NCI-H524 treated with DMSO at 0.1 percent for 48 hours (cell line): ENCODE measurements at regions not wholly inside any gene's neighbourhood (a gene's known extent, or its start where the extent isn't known, plus 50 kb on each side); places are given as distances from the start of the nearest gene placed in this dataset.
"Not testable (repeated sequence)": the region's sequence is repeated elsewhere in the genome, so short reads cannot be mapped to it uniquely, and the experiment has no call there.

ENCODE experiments used
- DNase-seq: peaks from one replicate; lab custom pipeline; 2025; lab: John Stamatoyannopoulos, UW

DNA sequence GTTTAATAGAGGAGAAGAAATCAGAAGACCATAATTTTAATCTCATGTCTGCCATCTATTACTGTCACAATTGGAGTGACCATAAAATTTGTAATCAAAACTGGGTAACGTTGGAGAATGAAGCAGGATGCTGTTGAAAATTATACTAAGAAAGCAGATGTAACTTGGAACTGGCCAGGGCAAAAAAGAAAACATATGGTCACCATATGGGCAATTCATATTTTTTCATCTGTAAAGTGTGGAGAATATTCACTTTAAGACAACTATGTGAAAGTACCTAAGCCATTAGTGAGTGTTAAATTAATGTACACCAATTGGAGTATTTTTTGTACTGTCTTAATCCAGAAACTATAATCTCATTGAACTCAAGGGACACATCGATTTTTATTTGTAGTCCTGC lies 1008.0 kb downstream of the GLUD2 start:
- no peak for DNase-seq

DNA sequence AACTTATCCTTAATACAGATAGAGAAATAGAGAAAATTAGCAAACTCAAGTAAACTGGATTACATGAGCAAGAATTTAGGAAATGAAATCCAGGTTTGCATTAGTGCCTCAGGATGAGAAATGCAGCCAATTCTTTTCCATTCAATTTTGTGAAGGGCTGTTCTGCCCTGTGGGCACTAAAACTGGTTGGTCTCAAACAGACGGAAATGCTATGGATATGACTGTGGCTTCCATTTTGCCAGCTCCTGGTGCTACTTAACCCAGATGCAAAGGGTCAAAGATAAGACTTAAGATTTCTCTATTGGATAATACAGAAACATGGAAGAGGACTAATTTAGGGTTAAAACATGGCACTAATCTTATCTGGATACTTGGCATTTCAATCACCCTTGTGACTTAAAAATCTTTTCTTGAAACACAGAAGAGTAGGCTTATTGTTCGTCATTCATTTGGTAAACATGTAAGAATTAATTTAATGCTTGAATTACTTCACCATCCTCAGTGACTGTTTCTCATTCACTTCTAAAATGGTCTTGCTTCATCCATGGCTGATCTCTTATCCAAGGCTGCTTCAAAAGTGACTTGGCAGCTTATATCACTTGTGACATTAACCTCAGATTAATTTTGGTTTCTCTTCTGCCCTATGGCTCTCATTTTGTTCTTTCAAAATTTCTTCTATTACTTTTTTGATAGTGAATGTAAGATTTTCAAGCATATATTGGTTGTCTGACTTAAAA lies 1008.7 kb downstream of the GLUD2 start:
- DNase-seq: no peak

DNA sequence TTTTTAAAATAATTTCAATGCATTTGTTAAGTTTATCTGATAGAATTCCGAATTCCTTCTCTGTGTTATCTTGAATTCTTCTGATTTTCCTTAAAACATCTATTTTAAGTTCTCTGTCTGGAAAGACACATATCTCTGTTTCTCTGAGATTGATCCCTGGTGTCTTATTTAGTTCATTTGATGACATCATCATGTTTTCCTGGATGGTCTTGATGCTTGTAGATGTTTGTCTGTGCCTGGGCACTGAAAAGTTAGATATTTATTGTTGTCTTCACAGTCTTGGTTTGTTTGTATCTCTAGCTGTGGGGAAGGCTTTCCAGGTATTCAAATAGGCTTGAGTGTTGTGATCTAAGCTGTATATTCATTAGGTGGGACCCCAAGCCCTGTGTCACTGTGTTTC lies 1028.8 kb downstream of the GLUD2 start:
- DNase-seq: no peak

DNA sequence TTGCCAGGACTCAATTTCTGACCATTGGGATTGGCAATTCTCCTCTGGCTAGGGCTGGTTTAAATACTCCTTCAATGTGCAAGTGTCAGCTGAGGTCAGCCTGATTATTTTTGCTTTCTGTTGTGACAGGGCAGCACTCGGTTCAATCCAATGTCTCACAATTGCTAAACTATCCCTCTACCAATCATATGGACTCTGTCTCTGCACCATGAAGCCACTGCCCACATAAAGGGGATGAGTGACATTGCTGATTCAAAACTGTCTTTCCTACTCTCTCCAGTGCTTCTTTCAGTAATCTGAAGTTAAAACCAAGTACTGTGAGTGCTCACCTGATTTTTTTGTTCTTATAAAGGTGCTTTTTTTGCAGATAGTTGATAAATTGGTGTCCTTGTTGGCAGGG lies 1030.7 kb downstream of the GLUD2 start:
- DNase-seq: no peak

DNA sequence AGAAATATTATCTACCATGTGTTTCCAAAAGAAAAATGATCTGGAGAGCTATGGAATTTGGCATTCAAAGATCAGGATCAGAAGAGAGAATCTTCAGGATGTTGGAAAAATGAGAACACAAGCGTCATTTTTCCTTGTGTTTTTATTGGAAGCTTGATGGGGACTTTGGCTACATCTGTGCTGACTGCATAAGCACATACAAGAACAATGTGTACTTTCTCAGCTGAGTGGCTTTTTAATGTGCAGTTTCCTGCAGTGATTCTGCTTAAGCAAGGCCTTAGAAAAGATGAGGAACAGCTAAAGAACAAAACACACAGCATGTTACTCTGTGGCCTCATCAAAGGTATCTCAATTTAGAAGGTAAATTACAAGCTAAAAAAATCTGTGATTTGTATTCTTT lies 1039.9 kb downstream of the GLUD2 start:
- DNase-seq: no peak

DNA sequence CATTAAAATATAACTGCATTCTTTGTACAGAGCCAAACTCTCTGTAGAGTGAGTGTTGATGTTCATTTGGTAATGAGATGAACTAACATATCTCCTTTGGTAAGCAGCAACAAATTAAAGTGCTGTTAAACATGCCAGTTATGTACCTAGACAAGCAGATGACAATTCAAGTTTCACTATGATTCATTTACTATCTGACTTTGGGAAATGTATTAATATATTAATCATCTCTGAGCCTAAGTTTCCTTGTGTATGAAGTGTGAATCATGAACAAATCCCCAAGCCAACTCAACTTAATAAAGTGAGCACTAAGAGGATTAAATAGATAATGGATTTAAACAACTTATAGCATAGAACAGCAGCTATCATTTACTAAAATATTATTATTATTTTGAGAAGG lies 1044.2 kb downstream of the GLUD2 start:
- no peak for DNase-seq

DNA sequence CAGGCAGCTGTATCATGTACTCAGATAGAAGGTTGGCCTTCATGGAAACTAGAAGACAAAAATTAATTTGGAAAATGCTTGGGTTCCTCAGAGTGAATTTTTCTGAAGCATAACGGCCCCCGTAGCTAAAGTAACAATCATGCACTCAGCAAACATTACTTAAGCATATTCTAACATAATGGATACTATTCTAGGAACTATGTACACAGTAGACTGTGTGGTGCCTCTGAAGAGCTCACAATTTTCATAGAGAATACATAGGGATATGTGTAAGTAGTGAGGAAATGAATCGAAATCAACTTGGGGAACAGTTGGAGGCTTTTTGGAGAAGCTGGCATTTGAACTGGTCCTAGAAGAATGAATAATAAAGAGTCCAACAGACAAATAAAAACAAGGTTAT lies 1045.0 kb downstream of the GLUD2 start:
- no peak for DNase-seq

DNA sequence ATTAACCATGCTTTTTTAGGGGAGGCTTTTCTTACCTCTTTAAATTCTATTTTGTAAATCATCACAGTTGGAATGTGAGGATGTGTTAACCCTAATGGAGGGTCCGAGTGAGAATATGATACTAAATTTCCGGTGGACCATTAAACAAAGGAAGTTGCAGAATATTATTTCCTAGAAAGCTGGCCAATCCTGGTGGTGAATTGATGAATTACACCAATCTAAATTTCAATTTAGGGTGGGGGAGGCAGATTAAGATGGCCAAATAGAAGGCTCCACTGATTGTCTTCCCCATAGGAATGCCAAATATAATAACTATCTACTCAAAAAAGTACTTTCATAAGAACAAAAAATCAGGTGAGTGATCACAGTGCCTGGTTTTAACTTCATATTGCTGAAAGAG lies 1045.6 kb downstream of the GLUD2 start:
- no peak for DNase-seq

DNA sequence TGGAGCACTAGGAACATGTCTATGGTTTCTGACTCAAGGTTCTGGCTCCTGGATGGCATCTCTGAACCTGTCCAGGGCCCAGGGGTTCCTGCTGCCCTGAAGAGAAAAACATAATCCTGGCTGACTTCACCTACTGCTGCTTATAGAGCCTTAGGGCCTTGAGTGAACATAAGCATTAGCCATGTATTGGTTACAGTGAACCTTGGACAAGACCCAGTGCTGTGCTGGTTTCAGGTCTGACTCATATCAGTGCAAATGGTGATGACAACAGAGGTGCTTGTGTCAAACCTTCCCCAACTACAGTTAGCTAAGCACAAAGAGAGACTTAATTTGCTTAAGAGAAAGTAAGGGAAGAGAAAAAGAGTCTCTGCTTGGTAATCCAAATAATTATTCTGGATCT lies 1047.2 kb downstream of the GLUD2 start:
- no peak for DNase-seq

DNA sequence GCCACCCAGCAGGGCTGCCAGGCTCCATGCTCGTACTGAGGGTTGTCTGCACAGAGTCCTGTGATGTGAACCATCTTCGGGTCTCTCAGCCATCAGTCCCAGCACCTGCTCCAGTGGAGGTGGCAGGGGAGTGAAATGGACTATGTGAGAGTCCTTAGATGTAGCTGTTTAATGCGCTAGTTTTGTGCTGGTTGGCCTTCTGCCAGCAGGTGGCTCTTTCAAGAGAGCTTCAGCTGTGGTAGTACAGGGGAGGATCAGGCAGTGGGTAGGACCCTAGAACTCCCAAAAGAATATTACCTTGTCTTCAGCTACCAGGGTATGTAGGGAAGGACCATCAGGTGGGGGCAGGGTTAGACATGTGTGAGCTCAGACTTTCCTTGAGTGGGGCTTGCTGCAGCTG lies 1066.0 kb downstream of the GLUD2 start:
- no peak for DNase-seq

DNA sequence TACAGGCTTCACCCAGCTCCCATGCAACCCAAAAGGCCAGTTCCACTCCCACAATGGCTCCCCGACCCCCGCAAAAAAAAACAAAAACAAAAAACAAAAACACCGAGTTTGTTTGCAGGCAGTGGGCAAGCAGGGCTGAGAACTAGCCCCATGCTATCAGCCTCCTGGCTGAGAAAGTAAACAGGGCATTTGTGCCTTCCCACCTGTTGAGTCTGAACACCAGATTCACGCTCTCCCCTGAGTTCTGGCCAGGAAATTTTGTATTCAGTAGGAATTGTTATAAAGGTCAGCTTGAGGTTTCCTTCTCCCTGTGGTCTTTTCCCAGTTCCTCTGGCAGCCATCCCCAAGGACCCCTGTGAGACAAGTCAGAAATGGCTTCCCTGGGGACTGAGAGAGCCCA lies 1066.5 kb downstream of the GLUD2 start:
- no peak for DNase-seq

DNA sequence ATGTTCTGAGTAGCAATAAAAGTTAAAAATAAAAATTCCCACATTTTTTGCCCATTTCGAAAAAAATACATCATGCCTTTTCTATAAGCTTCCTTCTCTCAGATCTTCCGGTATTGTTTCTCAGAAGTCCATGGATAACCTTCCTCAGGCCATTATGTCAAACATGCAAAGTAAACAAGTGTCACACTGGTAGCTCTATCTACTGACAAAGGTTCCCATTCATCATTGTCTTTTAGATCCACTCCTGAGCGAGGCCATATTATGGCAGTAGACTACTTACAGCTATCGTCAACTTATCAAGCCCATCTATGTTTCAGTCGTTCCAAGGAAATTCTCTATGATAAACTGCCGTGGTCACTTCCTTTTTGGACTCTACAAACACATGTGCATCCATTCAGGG lies 1068.2 kb downstream of the GLUD2 start:
- no peak for DNase-seq

DNA sequence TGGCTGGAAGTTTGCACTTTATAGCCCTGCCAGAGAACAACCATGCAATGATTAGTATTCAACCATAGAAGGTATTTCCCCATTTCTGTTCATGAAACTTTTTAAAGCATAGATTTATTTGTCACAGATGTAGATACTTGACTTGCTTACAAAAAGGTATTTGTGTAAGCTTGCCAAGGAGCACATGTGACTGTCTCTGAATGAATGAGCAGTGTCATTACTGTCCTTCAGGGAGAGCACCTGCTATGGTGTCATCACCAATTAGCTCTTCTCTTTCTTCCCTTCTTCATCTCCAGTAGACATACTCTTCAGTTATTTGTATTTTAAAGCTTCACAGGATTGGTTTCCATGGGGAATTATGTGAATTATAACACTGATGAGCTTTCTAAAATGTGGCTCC lies 1064.7 kb upstream of the GRIA3 start:
- no peak for DNase-seq

DNA sequence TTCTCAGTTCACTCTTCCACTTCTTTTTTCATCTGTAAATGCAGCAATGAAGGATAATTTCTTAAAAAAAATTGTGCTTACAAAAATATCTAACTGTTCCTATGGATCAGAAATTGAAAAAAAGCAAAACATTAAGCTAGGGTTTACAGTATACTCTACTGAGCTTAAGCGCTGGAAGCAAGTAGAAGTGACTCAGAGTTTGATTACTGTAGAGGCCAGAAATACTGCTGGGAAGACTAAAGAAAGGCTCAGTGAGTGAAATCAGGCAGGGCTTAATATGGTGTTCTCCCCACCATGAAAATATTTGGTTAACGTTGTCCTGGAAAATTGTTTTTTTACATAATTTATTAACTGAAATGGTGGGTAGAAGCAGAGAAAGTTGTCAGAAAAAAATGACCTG lies 1061.8 kb upstream of the GRIA3 start:
- no peak for DNase-seq

DNA sequence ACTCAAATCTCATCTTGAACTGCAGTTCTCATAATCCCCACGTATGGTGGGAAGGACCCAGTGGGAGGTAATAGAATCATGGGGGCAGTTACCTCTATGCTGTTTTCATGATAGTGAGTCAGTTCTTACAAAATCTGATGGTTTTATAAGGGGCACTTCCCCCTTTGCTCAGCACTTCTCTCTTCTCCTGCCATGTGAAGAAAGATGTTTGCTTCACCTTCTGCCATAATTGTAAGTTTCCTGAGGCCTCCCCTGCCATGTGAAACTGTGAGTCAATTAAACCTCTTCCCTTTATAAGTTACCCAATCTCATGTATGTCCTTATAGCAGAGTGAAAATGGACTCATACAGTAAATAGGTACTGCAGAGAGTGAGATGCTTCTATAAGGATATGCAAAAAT lies 1050.6 kb upstream of the GRIA3 start:
- no peak for DNase-seq

DNA sequence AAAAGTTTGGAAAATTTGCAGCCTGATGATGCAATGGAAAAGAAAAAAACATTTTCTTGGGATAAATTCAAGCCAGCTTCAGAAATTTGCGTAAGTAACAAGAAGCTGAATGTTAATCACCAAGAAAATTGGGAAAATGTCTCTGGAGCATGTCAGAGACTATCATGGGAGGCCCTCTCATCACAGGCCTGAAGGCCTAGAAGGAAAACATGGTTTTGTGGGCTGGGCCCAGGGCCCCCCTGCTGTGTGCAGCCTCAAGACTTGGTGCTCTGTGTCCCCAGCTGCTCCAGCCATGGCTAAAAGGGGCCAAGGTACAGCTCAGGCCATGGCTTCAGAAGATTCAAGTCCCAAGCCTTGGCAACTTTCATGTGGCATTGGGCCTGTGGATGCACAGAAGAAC lies 1049.8 kb upstream of the GRIA3 start:
- no peak for DNase-seq

DNA sequence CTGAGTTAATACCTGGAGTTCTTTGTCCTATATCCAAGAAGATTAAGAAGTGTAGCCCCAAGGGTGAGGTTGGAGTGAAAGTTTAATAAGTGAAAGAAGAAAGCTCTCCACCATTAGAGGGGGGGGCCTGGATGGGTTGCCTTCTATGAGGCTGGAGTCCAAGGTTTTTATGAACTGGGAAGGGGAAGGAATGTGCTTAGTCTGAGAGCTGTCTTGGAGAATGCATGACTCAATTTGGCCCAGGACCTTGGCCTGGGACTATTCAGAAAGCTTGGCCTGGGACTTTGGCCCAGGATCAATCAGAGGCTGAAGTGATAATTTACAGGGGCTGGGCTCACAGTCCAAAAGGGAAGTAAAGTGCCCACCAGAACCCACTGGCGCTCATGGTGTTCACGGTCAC lies 1049.0 kb upstream of the GRIA3 start:
- no peak for DNase-seq

DNA sequence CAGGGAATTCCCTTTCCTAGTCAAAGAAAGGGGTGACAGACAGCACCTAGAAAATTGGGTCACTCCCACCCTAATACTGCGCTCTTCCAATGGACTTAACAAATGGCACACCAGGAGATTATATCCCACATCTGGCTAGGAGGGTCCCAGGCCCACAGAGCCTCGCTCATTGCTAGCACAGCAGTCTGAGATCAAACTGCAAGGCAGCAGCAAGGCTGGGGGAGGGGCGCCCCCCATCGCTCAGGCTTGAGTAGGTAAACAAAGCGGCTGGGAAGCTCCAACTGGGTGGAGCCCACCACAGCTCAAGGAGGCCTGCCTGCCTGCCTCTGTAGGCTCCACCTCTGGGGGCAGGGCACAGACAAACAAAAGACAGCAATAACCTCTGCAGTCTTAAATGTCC lies 1043.9 kb upstream of the GRIA3 start:
- not testable (repeated sequence) for DNase-seq

DNA sequence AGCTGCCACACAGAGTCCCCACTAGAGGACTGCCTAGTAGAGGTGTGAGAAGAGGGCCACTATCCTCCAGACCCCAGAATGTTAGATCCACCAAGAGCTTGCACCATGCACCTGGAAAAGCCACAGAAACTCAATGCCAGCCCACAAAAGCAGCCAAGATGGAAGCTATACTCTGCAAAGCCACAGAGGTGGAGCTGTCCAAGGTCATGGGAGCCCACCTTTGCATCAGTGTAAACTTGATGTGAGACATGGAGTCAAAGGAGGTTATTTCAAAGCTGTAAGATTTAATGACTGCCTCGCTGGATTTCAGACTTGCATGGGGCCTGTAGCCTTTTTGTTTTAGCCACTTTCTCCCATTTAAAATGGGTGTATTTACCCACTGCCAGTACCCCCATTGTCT lies 1030.1 kb upstream of the GRIA3 start:
- no peak for DNase-seq

DNA sequence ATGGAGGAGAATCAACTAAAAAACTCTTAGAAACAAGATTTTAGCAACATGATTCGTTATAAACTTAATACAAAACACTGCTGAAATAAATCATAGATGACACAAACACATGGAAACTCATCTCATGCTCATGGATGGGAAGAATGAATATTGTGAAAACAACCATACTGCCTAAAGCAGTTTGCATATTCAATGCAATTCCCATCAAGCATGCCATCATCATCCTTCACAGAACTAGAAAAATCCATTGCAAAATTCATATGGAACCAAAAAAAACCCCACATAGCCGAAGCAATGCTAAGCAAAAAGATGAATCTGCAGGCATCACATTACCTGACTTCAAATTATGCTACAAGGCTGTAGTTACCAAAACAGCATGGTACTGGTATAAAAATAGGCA lies 1015.8 kb upstream of the GRIA3 start:
- DNase-seq: no peak

DNA sequence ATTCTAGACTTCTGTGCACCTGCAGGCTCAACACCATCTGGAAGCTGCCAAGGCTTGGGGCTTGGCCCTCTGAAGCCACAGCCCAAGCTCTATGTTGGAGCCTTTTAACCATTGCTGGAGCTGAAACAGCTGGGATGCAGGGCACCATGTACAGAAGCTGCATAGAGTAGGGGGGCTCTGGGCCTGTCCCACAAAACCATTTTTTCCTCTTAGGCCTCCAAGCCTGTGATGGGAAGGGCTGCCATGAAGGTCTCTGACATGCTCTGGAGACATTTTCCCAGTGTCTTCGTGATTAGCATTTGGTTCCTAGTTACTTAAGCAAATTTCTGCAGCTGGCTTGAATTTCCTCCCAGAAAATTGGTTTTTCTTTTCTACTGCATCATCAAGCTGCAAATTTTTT lies 999.3 kb upstream of the GRIA3 start:
- no peak for DNase-seq

DNA sequence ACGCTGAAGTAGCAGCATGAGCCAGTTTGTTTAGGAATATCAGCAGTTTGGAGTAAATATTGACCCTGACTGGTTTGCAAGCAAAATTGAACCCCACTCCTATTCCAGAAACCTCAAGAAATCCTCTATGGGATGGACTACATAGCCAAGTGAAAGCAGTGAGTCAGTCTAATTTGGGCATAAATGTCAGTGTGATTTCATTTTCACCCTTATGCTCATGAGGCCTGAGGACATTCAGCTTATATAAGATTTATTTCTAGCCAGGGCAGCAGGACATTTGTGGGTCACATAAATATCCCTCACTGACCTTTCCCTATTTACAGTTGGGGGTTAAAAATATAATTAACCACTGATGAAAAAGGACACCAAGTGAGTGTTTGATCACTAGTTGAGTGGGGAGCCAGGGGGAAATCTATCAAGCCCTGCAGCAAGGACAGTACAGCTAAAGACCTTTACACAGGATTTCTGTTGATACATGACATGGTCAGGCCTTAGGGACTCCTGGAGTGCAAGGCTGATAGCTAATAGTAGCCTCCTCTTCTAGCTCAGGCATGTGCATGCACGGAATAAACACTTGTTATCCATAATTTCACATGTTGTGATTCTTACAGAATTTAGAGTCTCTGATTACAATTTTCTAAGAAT lies 996.9 kb upstream of the GRIA3 start:
- DNase-seq: no peak

DNA sequence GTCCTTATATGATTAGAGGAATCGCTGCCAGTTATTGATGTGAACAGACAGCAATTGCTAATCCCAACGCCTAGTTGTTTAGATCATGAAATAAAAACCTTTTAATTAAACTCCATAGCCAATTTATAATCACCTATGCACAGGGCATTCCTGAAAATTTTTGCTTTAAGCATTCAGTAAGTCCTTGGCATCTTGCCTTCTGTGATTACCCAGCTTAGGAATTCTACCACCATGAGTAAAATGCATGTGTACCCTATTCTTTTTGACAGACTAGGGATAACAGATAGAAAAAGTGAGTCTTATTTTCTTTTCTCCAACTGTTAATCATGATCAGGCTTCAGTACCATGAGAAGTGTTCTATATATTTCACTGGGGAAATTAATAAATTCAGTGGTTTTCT lies 995.3 kb upstream of the GRIA3 start:
- no peak for DNase-seq

DNA sequence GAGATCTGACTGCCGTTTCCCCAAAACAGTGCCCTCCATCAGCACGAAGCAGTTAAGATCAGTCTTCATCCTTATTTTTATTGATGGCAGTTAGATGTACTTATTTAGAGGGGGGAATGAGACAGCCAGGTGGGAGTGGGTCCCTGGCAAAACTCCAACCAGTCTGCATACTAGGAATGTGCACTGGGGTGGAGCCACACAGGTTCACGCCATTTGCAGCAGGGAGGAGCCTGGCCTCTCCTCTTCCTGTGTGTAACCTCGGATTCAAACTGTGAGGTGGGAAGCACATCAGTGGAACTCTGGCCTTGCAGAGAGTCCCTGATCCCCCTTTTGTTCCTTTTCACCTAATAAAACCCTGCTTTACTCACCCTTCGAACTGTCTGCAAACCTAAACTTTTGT lies 987.7 kb upstream of the GRIA3 start:
- DNase-seq: no peak
